Epidermal melanocyte (primary cell): ENCODE measurements at regions not wholly inside any gene's neighbourhood (a gene's known extent, or its start where the extent isn't known, plus 50 kb on each side); places are given as distances from the start of the nearest gene placed in this dataset.
"Not testable (repeated sequence)": the region's sequence is repeated elsewhere in the genome, so short reads cannot be mapped to it uniquely, and the experiment has no call there.

Source experiments
- DNase-seq: peaks from one replicate; pipeline ENCODE4 v3.0.0; 2011; ENCODE audit warnings: low spot score; ENCODE audit not compliant: insufficient read length

DNA sequence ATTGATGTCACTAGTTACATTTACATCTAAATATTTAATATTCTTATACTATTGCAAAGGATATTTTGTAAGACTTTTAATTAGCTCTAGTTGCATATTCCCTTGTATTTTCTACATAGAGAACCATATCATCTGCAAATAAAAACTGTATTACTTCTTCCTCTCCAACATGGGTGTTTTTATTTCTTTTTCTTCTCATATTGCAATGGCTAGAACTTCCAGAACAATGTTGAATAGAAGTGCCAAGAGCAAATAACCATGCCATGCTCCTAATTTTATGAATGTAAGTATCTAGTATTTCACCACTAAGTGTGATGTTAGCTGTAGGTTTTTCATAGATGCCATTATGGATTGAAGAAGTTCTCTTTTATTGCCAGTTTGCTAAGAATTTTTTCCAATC, 321.8 kb upstream of the NCAM1 start:
- no peak for DNase-seq

GRCh38 chr11:112643416-112643815, 317.8 kb upstream of the NCAM1 start:
- no peak for DNase-seq

- DNase-seq = no peak
These were observed 316.6 kb upstream of the NCAM1 start for GRCh38 chr11:112644410-112645131.

GRCh38 chr11:112649856-112650255, 311.4 kb upstream of the NCAM1 start:
- no peak for DNase-seq

GRCh38 chr11:112650527-112650926, 310.7 kb upstream of the NCAM1 start:
- DNase-seq = no peak

DNA sequence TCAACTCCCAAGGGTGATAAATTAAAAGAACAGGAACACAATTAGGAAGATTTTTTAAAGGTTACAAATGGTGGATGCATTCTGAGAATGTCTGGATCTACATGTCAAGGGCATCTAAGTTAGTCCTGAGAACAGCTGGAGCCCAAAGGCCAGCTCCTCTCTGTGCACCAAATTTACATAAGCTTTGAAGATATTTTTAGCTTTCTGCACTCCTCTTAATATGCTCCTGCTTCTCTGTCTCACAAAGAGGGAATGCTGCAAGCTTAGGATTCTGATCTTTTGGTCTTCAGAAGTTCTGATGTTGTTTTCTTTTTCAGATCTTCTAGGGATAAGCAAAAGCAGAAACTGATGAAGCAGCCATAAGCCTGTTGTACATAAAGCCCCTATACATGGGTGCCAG, 309.8 kb upstream of the NCAM1 start:
- no peak for DNase-seq

DNA sequence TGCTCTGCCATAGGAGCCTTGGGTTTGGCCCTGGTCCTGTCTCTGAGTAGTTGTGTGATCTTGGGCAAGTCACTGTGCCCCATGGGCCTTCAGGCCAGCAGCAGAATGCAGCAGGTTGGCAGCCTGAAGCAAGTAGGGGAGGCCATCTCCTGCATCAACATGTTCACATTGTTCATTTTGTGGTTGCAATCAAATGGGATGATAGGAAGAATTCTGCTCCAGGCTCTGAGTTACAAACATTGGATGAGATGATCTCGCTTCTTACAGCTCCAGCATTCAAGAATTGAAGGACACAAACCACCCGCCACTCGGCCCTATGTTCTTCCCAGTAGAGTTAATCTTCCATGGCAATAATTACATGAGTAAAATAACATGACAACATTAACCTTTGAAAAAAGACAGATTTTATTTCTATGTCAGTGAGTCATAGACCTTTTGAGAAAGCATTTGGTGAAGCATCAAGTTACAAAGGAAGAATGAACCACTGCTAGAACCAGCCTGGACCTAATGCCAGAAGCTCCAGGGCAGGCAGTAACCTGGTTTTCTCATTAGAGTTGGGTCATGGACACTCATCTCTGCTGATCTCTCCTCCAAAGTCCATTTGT, 308.3 kb upstream of the NCAM1 start:
- no peak for DNase-seq

DNA sequence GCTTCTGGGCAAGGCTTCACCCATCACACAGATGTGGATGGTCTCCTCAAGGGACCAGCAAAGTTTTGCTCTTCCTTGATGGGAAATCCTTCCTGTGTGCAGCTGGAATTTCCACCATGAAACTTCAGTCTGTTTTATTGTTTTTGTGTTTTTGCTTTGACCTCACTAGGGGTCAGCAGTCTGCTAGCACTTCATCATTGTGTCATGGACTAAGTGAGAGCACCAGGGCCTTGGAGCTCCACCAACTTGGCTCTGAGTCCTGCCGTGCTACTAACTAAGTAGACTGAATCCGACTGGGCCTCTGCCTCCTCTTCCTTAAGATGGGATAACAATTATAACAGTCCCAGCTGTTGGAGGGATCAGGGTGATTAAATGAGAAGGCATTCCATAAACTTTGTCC, 305.8 kb upstream of the NCAM1 start:
- no peak for DNase-seq

DNA sequence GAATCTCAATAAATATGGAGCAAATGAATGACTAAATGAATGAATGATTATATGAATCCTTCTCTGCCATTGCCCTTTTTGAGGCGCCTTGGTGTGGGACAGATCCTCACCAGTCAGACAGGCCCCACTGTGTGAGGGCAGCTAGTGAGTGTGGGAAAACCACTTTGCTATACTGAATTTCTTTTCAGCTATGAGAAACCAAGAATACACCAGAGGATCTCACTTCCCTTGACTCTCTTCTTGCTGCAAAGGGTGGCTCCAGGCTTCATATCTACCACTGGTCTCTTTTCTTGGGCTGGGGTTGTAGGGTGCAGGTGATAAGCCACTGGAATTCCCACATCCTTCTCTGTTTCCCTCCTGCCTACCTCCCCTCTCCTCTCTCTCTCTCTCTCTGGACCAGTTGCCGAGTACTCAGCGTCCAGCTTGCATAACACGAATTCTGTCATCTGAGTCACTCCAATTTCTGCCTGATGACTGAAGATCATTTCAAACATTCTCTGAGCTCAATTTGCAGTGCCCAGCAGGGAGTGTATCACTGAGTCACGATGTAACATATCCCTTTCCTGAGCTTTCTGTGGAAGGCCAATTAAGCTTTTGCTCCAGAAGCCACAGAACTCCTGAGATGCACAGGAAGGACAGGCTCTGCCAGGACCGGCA, 304.3 kb upstream of the NCAM1 start:
- no peak for DNase-seq

- DNase-seq = no peak
These were observed 302.8 kb upstream of the NCAM1 start for GRCh38 chr11:112658431-112658878.

- DNase-seq = no peak
These were observed 300.1 kb upstream of the NCAM1 start for GRCh38 chr11:112661146-112661545.

DNA sequence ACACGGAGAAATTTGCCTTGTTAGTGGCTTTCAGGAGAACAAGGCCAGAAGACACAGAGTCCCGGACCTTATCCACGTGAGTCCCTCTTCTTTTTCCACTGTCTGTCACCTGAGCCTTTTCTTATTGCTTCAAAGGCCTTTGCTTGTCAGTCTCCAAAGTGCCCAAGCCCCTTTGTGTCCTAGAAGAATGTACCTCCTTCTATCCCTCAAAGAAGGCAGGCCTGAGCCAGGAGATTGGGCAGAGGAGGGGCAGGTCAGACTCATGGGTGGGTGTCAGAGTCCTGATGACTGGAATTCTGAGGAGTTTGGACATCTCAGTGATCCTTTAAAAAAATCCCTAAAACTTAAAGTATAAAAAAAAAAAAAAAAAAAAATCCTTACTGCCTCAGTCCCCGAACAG, 299.6 kb upstream of the NCAM1 start:
- DNase-seq = no peak

DNA sequence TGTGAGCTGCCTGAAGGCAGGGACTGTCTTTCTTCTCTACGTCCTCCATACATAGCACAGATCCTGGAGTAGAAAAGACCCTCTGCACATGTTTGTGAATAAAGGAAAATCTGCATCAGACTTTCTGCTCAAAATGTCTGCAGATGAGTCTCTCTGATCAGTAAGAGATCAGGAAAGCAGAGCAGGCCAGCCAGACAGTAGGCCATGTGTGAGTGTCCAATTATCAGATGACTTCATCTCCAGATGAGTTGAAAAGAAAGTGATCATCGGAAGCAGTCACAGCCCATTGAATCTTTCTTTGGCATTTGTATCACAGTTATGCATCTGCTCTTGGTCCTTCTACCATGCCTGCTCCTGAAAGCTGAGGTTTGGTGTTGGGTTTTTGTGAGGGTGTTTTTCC, 298.7 kb upstream of the NCAM1 start:
- no peak for DNase-seq

GRCh38 chr11:112663947-112664634, 297.1 kb upstream of the NCAM1 start:
- DNase-seq = no peak

- DNase-seq = peak; percentile 37
These were observed 295.9 kb upstream of the NCAM1 start for GRCh38 chr11:112665291-112665690.

GRCh38 chr11:112666253-112666652, 295.0 kb upstream of the NCAM1 start:
- no peak for DNase-seq

GRCh38 chr11:112670806-112671570, 290.2 kb upstream of the NCAM1 start:
- DNase-seq = no peak

- DNase-seq = not testable (repeated sequence)
These were observed 287.8 kb upstream of the NCAM1 start for GRCh38 chr11:112673401-112673800.

GRCh38 chr11:112685111-112685510, 276.1 kb upstream of the NCAM1 start:
- DNase-seq = no peak

GRCh38 chr11:112689851-112690250, 271.4 kb upstream of the NCAM1 start:
- no peak for DNase-seq

DNA sequence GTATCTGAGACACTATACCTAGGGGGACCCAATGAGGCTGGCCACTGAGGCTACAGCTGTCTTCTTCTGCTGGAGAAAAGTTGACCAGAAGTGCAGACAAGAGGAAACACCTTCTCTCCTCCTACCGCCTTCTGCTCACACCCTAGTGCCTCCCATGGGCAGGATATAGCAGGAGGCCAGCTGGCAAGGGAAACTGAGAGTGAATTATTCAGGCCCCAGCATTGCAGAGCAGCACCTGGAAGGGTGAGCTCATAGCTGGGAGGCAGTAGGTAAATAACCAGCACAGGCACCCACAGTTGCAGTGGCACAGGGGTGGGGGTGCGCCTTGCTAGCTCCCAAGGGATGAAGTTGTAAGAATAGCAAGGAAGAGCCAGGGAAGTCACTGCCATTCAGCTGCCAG, 267.4 kb upstream of the NCAM1 start:
- DNase-seq = no peak
